Endothelial cell of umbilical vein (primary cell): ENCODE measurements at regions not wholly inside any gene's neighbourhood (a gene's known extent, or its start where the extent isn't known, plus 50 kb on each side); places are given as distances from the start of the nearest gene placed in this dataset.

Experiments
- BruUV-seq: library from RNA; stranded (reverse); fragments of 400-500 nt; replicated peaks from 2 replicates; lab custom pipeline; 2021; lab: Mats Ljungman, UMichigan
- CTCF ChIA-PET: fragments of 300-600, 350-600 bp; sonication (Branson Sonifier 250); formaldehyde crosslinking; loops from one replicate; lab custom pipeline; 2021; ENCODE audit warnings: antibody characterized with exemption, inconsistent platforms; lab: Charles Lee
- POLR2A ChIA-PET: fragments of 300-600, 350-600 bp; sonication (Branson Sonifier 250); formaldehyde crosslinking; loops from one replicate; lab custom pipeline; 2021; ENCODE audit warnings: antibody characterized with exemption, inconsistent platforms; lab: Charles Lee
- DNase-seq: peaks from one replicate; pipeline ENCODE4 v3.0.0-alpha.2; 2011; ENCODE audit warnings: low read depth, low spot score
- FAIRE-seq: peaks from 2 replicates; lab custom pipeline; 2011; peaks lifted over from hg19 to GRCh38; lab: Jason Lieb, UNC
- H2AFZ ChIP-seq: 2 replicates; pipeline ENCODE4 v1.6.0; 2012; ENCODE audit warnings: low read depth, low read length, control low read depth, inconsistent platforms
- H3K27ac ChIP-seq: 2 replicates; pipeline ENCODE4 v1.5.1; 2011; ENCODE audit warnings: low read depth, mild to moderate bottlenecking, control low read depth, low read length, moderate library complexity; ENCODE audit not compliant: insufficient read depth
- H3K27me3 ChIP-seq, 2 experiments: 2 replicates each; pipeline versions ENCODE4 v1.6.0 to v1.6.1; 2011; ENCODE audit warnings: low read length in 2 of 2, mixed read lengths in 1 of 2; ENCODE audit not compliant: control insufficient read depth in 2 of 2, insufficient read depth in 2 of 2
- H3K36me3 ChIP-seq, 2 experiments: 2 replicates in 1 of 2; 3 replicates in 1 of 2; pipeline ENCODE4 v1.5.1; 2011; ENCODE audit warnings: low read length in 2 of 2, mild to moderate bottlenecking in 1 of 2, moderate library complexity in 1 of 2; ENCODE audit not compliant: control insufficient read depth in 2 of 2, insufficient read depth in 2 of 2; ENCODE audit errors: extremely low read depth in 1 of 2
- H3K4me1 ChIP-seq: 3 replicates; pipeline ENCODE4 v1.5.1; 2011; ENCODE audit warnings: mild to moderate bottlenecking, low read length; ENCODE audit not compliant: control insufficient read depth, insufficient read depth; ENCODE audit errors: extremely low read depth
- H3K4me2 ChIP-seq: 2 replicates; pipeline ENCODE4 v1.6.1; 2011; ENCODE audit warnings: low read length, control low read depth, mixed read lengths; ENCODE audit not compliant: insufficient read depth
- H3K4me3 ChIP-seq, 3 experiments: fragments of 200-600 bp in 1 of 3; sonication (generic), shearing (Covaris generic) in 1 of 3; replicated peaks in 1 of 3; 2 replicates each; pipeline ENCODE4 v1.5.1; 2011 to 2016; ENCODE audit warnings: control low read depth in 3 of 3, low read length in 3 of 3, mild to moderate bottlenecking in 2 of 3, inconsistent platforms in 1 of 3, low read depth in 1 of 3, moderate library complexity in 1 of 3; ENCODE audit not compliant: insufficient read depth in 1 of 3
- H3K79me2 ChIP-seq: 2 replicates; pipeline ENCODE4 v1.6.0; 2012; ENCODE audit warnings: low read length, inconsistent platforms; ENCODE audit not compliant: control insufficient read depth, insufficient read depth
- H3K9ac ChIP-seq: replicated peaks from 2 replicates; pipeline ENCODE3; 2011; ENCODE audit warnings: low read length, control low read depth; ENCODE audit not compliant: insufficient read depth; ENCODE audit errors: extremely low read depth
- H3K9me1 ChIP-seq: replicated peaks from 3 replicates; pipeline ENCODE4 v1.6.0; 2011; ENCODE audit warnings: mild to moderate bottlenecking, low read length; ENCODE audit not compliant: control insufficient read depth, insufficient read depth; ENCODE audit errors: extremely low read depth
- H3K9me3 ChIP-seq: replicated peaks from 2 replicates; pipeline ENCODE4 v1.5.1; 2012; ENCODE audit warnings: low read length, inconsistent platforms; ENCODE audit not compliant: control insufficient read depth, insufficient read depth
- H4K20me1 ChIP-seq: replicated peaks from 2 replicates; pipeline ENCODE3; 2011; ENCODE audit warnings: mild to moderate bottlenecking, low read length; ENCODE audit not compliant: control insufficient read depth, insufficient read depth; ENCODE audit errors: extremely low read depth
- CTCF ChIP-seq, 2 donors: IDR thresholded peaks; 1 replicate in 1 of 2; 2 replicates in 1 of 2; pipeline ENCODE4 v1.5.1; 2011; ENCODE audit warnings: low read length in 2 of 2, mild to moderate bottlenecking in 2 of 2, moderate library complexity in 2 of 2, control low read depth in 1 of 2, inconsistent platforms in 1 of 2, low read depth in 1 of 2; ENCODE audit not compliant: insufficient read depth in 1 of 2; ENCODE audit errors: extremely low read depth in 1 of 2
- EZH2 ChIP-seq: IDR thresholded peaks from 2 replicates; pipeline ENCODE4 v1.6.1; 2012; ENCODE audit warnings: borderline replicate concordance, low read depth, mild to moderate bottlenecking, moderate library complexity, low read length, inconsistent platforms; ENCODE audit not compliant: severe bottlenecking
- FOS ChIP-seq: IDR thresholded peaks from 2 replicates; pipeline ENCODE4 v1.6.1; 2011; ENCODE audit warnings: mild to moderate bottlenecking, low read length, moderate library complexity, borderline replicate concordance; ENCODE audit not compliant: insufficient read depth
- GATA2 ChIP-seq: IDR thresholded peaks from 2 replicates; pipeline ENCODE4 v1.7.0; 2011; ENCODE audit warnings: low read depth, mild to moderate bottlenecking, moderate library complexity, mixed read lengths, low read length; ENCODE audit not compliant: insufficient read length, insufficient read depth
- JUN ChIP-seq: IDR thresholded peaks from 2 replicates; pipeline ENCODE4 v1.6.1; 2011; ENCODE audit warnings: borderline replicate concordance, low read depth; ENCODE audit not compliant: insufficient read length, insufficient read depth
- MAX ChIP-seq: IDR thresholded peaks from 2 replicates; pipeline ENCODE4 v1.6.1; 2011; ENCODE audit not compliant: insufficient read depth, insufficient read length
- MYC ChIP-seq: IDR thresholded peaks from one replicate; pipeline ENCODE4 v1.6.1; 2011; ENCODE audit warnings: mild to moderate bottlenecking, low read depth, low read length
- POLR2A ChIP-seq: IDR thresholded peaks from 2 replicates; pipeline ENCODE4 v1.6.1; 2012; ENCODE audit warnings: low read depth, mild to moderate bottlenecking, control low read depth, low read length
- POLR2AphosphoS5 ChIP-seq: IDR thresholded peaks from 2 replicates; pipeline ENCODE4 v1.6.1; 2012; ENCODE audit warnings: low read depth, mild to moderate bottlenecking, control low read depth, low read length, moderate library complexity; ENCODE audit not compliant: insufficient read depth
- dilution Hi-C: fragments of 300-500 bp; cut with MboI; formaldehyde crosslinking; loops from one replicate; pipeline ENCODE4 v1.15.0; 2019; ENCODE audit warnings: low sequenced_read_pairs; ENCODE audit not compliant: extremely low pct_ligation_motif_present
- intact Hi-C: fragments of 100-400 bp; cut with micrococcal nuclease; formaldehyde crosslinking; loops from one replicate; pipeline ENCODE4 v1.10.0; 2022

- no peak overlapping the region for H2AFZ ChIP-seq
- POLR2A ChIA-PET: no interaction called here
- H3K9ac ChIP-seq: no peak overlapping the region
- FAIRE-seq (no peak), DNase-seq (no peak)
- H3K27me3 ChIP-seq: no peaks in the 10 kb centered on the region
- peaks cover 13% of the 10 kb centered on the region for H3K4me1 ChIP-seq
- H3K9me1 ChIP-seq: no peaks in the 10 kb centered on the region
- H3K4me2 ChIP-seq: no peak overlapping the region
- H4K20me1 ChIP-seq: no peaks in the 10 kb centered on the region
- CTCF ChIA-PET: interaction anchor here (1.2 kb wide), 1 partner anchor 8 kb away, joined by 6 read pairs; no protein-coding TSS in a partner anchor
- H3K36me3 ChIP-seq: no peaks in the 10 kb centered on the region
- H3K9me3 ChIP-seq: no peaks in the 10 kb centered on the region
- no peak overlapping the region for H3K4me3 ChIP-seq
- TF ChIP-seq FOS (no peak), CTCF (IDR thresholded peaks at IDR 0.05; ENCODE audit: extremely low read depth in 1 of 2, insufficient read depth in 1 of 2, low read depth in 1 of 2, low read length in 2 of 2) (no peak), EZH2 (no peak), MYC (no peak), POLR2A (no peak), POLR2AphosphoS5 (no peak), JUN (no peak), GATA2 (no peak), MAX (no peak)
- dilution Hi-C loops (no loop called here), intact Hi-C loops (no loop called here)
- BruUV-seq: no TSS peak
- no peaks in the 10 kb centered on the region for H3K79me2 ChIP-seq
- H3K27ac ChIP-seq: no peak overlapping the region
Measured at GRCh38 chr1:67610450-67610849, 74.6 kb upstream of the GADD45A start.
